Peyer's patch (tissue), 4 donors: ENCODE measurements at regions not wholly inside any gene's neighbourhood (a gene's known extent, or its start where the extent isn't known, plus 50 kb on each side); places are given as distances from the start of the nearest gene placed in this dataset.

Source experiments
- DNase-seq, 3 donors: peaks; one replicate each; pipeline ENCODE4 v3.0.0-alpha.2; 2017 to 2019
- H3K27ac ChIP-seq, 4 donors: fragments of 200-600 bp; sonication (generic); one replicate each; pipeline ENCODE4 v1.5.1; 2016 to 2019
- H3K27me3 ChIP-seq, 2 donors: fragments of 200-600 bp; sonication (generic); one replicate each; pipeline ENCODE4 v1.5.1; 2019
- H3K36me3 ChIP-seq, 3 donors: fragments of 200-600 bp; sonication (generic); one replicate each; pipeline ENCODE4 v1.5.1; 2016 to 2019
- H3K4me1 ChIP-seq, 4 donors: fragments of 200-600 bp; sonication (generic); one replicate each; pipeline ENCODE4 v1.5.1; 2016 to 2019
- H3K4me3 ChIP-seq, 4 donors: fragments of 200-600 bp; sonication (generic); 1 replicate in 3 of 4; 2 replicates in 1 of 4; pipeline ENCODE4 v1.5.1; 2016 to 2019; ENCODE audit warnings: mild to moderate bottlenecking in 1 of 4
- H3K9me3 ChIP-seq, 4 donors: fragments of 200-600 bp; sonication (generic); one replicate each; pipeline ENCODE4 v1.5.1; 2016 to 2019; ENCODE audit warnings: mild to moderate bottlenecking in 1 of 4
- CTCF ChIP-seq, 6 experiments: fragments of 450-650 bp in 4 of 6; fragments of 200-600 bp in 2 of 6; sonication (generic) in 1 of 6; IDR thresholded peaks; one replicate each; pipeline ENCODE4 v1.5.1; 2017 to 2019; ENCODE audit warnings: antibody characterized with exemption in 6 of 6, mild to moderate bottlenecking in 3 of 6, moderate library complexity in 1 of 6
- POLR2A ChIP-seq, 2 donors: fragments of 450-650 bp; IDR thresholded peaks; one replicate each; pipeline ENCODE4 v1.5.1; 2017; ENCODE audit warnings: antibody characterized with exemption in 2 of 2, mild to moderate bottlenecking in 2 of 2, moderate library complexity in 2 of 2

GRCh38 chr5:154135125-154135817 lies 55.3 kb upstream of the GALNT10 start:
- no peaks in the 10 kb centered on the region for H3K9me3 ChIP-seq
- no peak for DNase-seq
- no peak overlapping the region for H3K4me3 ChIP-seq
- H3K36me3 ChIP-seq: no peaks in the 10 kb centered on the region
- H3K27ac ChIP-seq: no peak overlapping the region
- H3K4me1 ChIP-seq: no peaks in the 10 kb centered on the region
- TF ChIP-seq POLR2A (IDR thresholded peaks at IDR 0.05): no peak
- no peaks in the 10 kb centered on the region for H3K27me3 ChIP-seq

GRCh38 chr5:154136141-154136540 lies 54.4 kb upstream of the GALNT10 start:
- no peak for TF ChIP-seq CTCF (IDR thresholded peaks at IDR 0.05)
- Histone ChIP-seq H3K27ac (no peak overlapping the region), H3K4me1 (no peaks in the 10 kb centered on the region), H3K36me3 (no peaks in the 10 kb centered on the region), H3K4me3 (no peak overlapping the region), H3K9me3 (no peaks in the 10 kb centered on the region), H3K27me3 (no peaks in the 10 kb centered on the region)
- DNase-seq: no peak

- TF ChIP-seq POLR2A (IDR thresholded peaks at IDR 0.05) (no peak), CTCF (IDR thresholded peaks at IDR 0.05) (no peak)
- no peaks in the 10 kb centered on the region for H3K27me3 ChIP-seq
- no peak overlapping the region for H3K27ac ChIP-seq
- no peaks in the 10 kb centered on the region for H3K9me3 ChIP-seq
- no peaks in the 10 kb centered on the region for H3K4me1 ChIP-seq
- DNase-seq: no peak
- no peaks in the 10 kb centered on the region for H3K36me3 ChIP-seq
- no peak overlapping the region for H3K4me3 ChIP-seq
These were observed 51.8 kb upstream of the GALNT10 start for GRCh38 chr5:154138701-154139100.

DNA sequence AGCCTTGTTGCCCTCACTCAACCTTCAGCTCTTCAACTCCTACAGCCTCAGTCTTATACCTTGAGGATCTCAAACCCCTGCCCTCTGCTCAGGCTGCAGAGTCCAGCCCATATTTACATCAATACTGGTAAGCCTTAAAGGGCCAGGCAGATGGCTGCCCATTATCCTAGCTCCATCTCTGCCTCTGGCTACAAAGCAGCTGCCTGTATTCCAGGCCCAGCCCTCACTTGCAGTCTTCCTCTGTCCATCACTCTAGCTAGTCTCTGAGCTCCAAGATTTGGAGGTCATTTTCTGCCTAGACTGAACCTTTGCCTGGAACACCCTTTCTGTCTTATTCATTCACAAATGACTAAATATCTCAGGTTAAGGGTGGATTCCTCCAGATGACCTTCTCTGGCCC lies 50.2 kb upstream of the GALNT10 start:
- DNase-seq: no peak
- no peak overlapping the region for H3K4me3 ChIP-seq
- TF ChIP-seq POLR2A (IDR thresholded peaks at IDR 0.05): no peak
- TF ChIP-seq CTCF (IDR thresholded peaks at IDR 0.05): no peak
- H3K27me3 ChIP-seq: no peaks in the 10 kb centered on the region
- no peaks in the 10 kb centered on the region for H3K4me1 ChIP-seq
- H3K9me3 ChIP-seq: no peaks in the 10 kb centered on the region
- H3K36me3 ChIP-seq: no peaks in the 10 kb centered on the region
- H3K27ac ChIP-seq: no peak overlapping the region
